HL-60 (cell line): ENCODE measurements at regions not wholly inside any gene's neighbourhood (a gene's known extent, or its start where the extent isn't known, plus 50 kb on each side); places are given as distances from the start of the nearest gene placed in this dataset.
"Not testable (repeated sequence)": the region's sequence is repeated elsewhere in the genome, so short reads cannot be mapped to it uniquely, and the experiment has no call there.

Experiments used
- DNase-seq, 2 experiments: peaks; one replicate each; pipeline ENCODE4 v3.0.0-alpha.2; 2010 to 2020; ENCODE audit warnings: low read depth in 1 of 2, low spot score in 1 of 2
- H3K27ac ChIP-seq: fragments of 250-450 bp; sonication (Bioruptor Pico); replicated peaks from 2 replicates; pipeline ENCODE4 v1.5.1; 2020; ENCODE audit warnings: mild to moderate bottlenecking, moderate library complexity
- H3K27me3 ChIP-seq: fragments of 250-450 bp; sonication (Bioruptor Pico); 2 replicates; pipeline ENCODE4 v1.5.1; 2021; ENCODE audit warnings: mild to moderate bottlenecking, moderate library complexity; ENCODE audit not compliant: insufficient read depth, poor library complexity, severe bottlenecking
- H3K4me3 ChIP-seq: replicated peaks from 2 replicates; pipeline ENCODE4 v1.5.1; 2011; ENCODE audit warnings: mild to moderate bottlenecking, control low read depth, low read length; ENCODE audit not compliant: insufficient read depth
- CTCF ChIP-seq: IDR thresholded peaks from one replicate; pipeline ENCODE4 v1.5.1; 2011; ENCODE audit warnings: low read length, control low read depth, inconsistent platforms; ENCODE audit not compliant: insufficient read depth
- GABPA ChIP-seq: IDR thresholded peaks from 2 replicates; pipeline ENCODE4 v1.6.1; 2012; ENCODE audit warnings: low read depth
- POLR2AphosphoS5 ChIP-seq: IDR thresholded peaks from 2 replicates; pipeline ENCODE4 v1.6.1; 2012; ENCODE audit warnings: low read depth
- REST ChIP-seq: IDR thresholded peaks from 2 replicates; pipeline ENCODE4 v1.6.1; 2012; ENCODE audit warnings: low read depth; ENCODE audit not compliant: insufficient replicate concordance
- SPI1 ChIP-seq: IDR thresholded peaks from 2 replicates; pipeline ENCODE4 v1.6.1; 2012; ENCODE audit warnings: low read depth, mild to moderate bottlenecking, borderline replicate concordance

GRCh38 chr6:141393405-141394124, 739.2 kb upstream of the GJE1 start:
- no peaks in the 10 kb centered on the region for H3K27me3 ChIP-seq
- DNase-seq: no peak
- no peak overlapping the region for H3K4me3 ChIP-seq
- no peak for TF ChIP-seq POLR2AphosphoS5
- no peak for TF ChIP-seq CTCF
- no peak for TF ChIP-seq REST
- TF ChIP-seq SPI1: no peak
- no peak for TF ChIP-seq GABPA
- H3K27ac ChIP-seq: no peak overlapping the region

GRCh38 chr6:141391135-141391534, 741.6 kb upstream of the GJE1 start:
- not testable (repeated sequence) for DNase-seq, H3K27ac ChIP-seq, H3K27me3 ChIP-seq, H3K4me3 ChIP-seq

- DNase-seq: no peak
- no peak for TF ChIP-seq REST
- TF ChIP-seq SPI1: no peak
- no peak for TF ChIP-seq GABPA
- no peak for TF ChIP-seq CTCF
- TF ChIP-seq POLR2AphosphoS5: no peak
- H3K4me3 ChIP-seq: no peak overlapping the region
- no peaks in the 10 kb centered on the region for H3K27me3 ChIP-seq
- H3K27ac ChIP-seq: no peak overlapping the region
Observed at GRCh38 chr6:141388666-141389065, 744.1 kb upstream of the GJE1 start.

- no peak for TF ChIP-seq CTCF
- no peak for TF ChIP-seq REST
- TF ChIP-seq POLR2AphosphoS5: no peak
- TF ChIP-seq GABPA: no peak
- no peak for TF ChIP-seq SPI1
- Histone ChIP-seq H3K27ac (no peak overlapping the region), H3K4me3 (no peak overlapping the region), H3K27me3 (no peaks in the 10 kb centered on the region)
- DNase-seq: no peak
Observed at GRCh38 chr6:141370438-141370837, 762.3 kb upstream of the GJE1 start.

- not testable (repeated sequence) for H3K27me3 ChIP-seq, H3K27ac ChIP-seq, H3K4me3 ChIP-seq, DNase-seq
Observed at GRCh38 chr6:141366796-141367195, 765.9 kb upstream of the GJE1 start.
